GM18511 (cell line): ENCODE measurements at regions not wholly inside any gene's neighbourhood (a gene's known extent, or its start where the extent isn't known, plus 50 kb on each side); places are given as distances from the start of the nearest gene placed in this dataset.

Experiments
- ATAC-seq: cut with Tn5 transposase; IDR thresholded peaks from one replicate; pipeline ENCODE4 v1.9.1; 2021; ENCODE audit warnings: mild to moderate bottlenecking, moderate library complexity; ENCODE audit not compliant: unreplicated experiment

DNA sequence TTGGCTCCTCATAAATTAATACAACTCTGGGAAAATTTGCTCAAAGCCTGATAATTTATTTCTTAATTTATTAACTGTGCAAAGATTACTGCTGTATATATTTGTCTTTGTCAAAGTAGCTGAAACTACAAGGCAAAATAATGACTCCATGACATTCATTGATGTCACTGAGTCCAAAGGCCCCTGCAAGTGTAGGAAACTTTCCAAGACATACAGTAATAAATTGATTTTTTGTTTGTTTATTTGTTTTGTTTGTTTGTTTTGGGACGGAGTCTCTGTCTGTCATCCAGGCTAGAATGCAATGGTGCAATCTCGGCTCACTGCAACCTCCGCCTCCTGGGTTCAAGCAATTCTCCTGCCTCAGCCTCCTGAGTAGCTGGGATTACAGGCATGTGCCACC lies 96.8 kb upstream of the LPP start:
- no peak for ATAC-seq

DNA sequence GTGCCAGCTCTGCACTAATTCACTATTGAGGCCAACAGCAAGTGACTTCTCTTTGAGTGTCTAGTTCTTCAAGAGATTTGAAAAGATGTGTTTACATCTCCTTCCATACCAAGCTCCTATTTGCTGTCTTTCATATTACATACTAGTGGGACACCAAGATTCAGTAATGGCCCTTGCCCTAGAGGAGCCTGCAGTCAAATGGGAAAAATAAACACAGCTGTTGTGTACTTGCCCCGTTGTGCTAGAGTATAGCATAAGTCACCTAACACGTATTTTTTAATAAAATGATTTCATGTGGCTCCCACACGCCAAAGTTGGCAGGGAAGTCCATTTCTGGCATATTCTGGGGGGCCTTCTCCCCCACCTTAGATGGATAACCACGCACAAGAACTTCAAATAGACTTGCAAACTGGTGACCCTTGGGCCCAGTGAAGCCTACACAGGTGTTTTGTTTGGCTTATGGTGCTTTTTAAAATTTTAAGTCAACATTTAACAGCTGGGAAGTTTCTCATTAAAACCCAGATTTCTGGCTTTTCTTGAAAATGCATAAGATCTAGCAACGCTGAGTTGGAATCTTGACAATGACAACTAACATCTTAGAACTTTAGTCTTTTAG lies 95.3 kb upstream of the LPP start:
- no peak for ATAC-seq

DNA sequence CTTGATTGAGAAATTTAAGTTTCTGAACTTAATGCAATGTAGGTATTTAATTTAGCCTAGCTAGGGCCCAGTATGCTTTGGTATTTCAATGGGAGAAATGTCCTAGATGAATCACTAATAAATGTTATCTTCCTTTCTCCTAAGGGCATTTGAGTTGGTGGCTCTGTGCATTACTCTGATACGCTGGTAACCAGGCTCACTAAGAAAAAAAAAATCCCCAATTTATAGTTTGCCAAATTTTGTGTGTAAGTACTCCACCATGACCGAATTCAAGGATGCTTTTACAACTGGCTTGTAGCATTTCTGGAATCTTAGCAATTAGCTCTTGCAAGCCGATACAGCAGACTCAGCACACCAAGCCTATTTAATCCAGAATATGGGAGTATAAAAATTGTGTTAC lies 94.6 kb upstream of the LPP start:
- ATAC-seq = no peak

DNA sequence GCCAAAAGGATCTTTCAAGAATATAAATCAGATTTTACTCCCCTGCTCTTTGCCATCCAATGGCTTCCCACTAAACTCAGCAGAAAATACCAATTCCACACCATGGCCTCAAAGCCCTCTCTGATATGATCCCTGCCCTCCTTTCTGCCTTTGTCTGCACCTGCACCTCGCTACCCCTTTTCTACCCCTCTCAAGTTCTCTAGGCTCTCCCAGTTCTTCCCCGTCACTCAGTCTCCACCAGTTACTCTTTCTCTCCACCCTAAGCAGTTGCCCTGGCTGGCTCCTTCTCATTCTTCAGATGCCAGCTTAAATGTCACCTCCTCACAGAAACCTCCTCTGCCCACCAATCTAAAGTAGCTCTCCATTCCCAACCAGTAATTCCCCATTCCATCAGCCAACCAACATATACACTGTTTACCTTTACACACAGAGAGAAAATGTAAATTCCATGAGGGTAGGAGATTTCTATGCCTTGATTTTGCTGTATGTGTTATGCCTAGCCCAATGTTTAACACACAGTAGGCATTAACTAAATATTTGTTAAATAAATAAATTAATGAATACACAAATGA lies 93.6 kb upstream of the LPP start:
- ATAC-seq = no peak

DNA sequence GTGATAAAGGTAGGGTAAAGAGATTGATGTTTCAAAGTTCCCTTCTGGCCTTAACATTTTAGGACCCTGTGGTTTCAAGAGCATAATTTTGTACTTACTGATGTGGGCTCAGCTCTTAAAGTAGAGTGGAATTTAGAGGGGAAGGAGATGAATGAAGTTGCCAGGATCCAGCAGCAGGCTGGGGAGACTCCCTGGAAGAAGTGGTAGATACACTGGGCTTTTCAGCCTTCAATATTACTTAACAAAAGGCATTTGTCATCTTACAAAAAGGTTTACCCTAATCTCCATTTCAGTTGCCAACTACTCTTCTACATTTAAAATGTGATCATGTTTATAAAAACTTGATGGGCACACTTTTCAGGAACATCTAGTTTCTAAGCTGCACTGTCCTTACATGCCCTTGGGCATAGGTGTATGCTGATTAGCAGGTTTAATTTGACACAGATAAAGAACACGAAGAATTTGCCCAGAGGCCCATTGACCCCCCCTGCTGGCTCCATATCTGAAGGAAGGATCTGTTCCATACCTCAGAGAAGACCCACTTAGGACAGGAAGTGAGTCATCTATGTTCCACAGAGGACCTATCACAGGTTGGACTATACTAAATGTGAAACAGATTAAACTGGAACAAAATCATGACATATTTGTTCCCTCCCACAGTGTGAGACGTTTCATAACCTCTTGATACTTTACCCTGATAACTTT lies 93.0 kb upstream of the LPP start:
- no peak for ATAC-seq

DNA sequence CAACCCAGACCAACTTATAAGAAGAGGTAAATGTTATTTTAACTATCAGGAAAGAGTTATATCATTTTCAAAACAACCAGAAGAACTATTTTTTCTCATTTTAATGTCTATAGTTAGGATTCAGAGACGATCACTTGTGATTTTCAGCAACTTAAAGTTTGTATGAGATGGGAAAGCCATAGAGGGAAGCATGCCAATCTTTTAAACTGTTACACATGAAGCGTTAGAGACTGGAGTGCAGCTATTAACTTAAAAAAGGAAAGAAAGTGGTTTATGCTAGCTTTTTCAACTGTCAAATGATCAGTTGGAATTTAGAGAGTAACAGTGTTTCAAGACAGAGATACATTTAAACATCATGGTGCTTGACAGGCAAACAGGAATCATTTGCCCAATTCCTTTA lies 91.7 kb upstream of the LPP start:
- ATAC-seq = no peak

DNA sequence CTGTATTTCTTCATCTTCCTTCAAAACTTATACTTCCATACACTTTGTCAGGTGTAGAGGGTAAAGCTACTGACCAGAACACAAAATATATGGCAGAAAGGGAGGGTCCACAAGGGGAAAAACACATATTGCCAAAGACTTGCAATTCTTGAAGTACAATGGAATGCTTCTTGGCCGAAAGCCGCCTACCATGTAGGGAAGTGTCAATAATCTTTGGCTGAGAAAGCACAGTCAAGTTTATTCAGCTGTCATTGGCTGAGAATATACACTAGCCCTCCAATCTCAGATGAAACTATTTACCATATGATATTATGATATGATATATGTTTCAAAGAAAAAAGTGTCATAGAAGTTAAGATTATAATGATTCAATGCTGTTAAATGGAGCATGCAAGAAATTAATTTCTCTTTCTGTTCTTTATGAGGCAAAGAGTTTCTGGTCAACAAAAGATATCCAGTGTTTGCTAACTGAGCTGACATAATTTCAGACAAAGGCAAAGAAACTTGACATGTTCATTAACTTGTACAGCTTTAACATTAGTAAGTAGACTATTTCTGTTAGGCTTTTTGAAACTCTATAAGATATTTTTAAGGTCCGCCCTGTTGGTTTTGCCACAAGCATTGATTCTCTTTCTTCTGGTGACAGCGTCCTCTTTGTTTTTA lies 89.0 kb upstream of the LPP start:
- ATAC-seq = no peak

DNA sequence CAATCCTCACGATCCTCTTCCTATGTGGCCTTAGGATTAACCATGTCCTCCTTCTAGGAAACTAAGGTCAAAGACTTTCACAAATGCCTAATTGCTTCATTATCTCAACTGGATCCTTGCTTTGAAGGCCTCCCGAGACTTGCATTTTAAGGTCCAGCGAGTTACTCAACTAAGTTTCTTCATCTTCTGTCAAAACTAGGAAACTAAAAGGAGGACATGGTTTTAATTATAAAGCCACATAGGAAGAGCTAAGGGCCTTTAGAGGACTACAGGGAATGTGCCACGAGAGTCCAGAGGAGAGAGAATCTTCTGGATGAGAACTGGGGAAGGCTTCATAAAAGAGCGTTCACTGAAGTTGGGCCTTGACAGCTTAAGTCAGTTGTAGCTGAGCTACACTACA lies 87.8 kb upstream of the LPP start:
- ATAC-seq = no peak

DNA sequence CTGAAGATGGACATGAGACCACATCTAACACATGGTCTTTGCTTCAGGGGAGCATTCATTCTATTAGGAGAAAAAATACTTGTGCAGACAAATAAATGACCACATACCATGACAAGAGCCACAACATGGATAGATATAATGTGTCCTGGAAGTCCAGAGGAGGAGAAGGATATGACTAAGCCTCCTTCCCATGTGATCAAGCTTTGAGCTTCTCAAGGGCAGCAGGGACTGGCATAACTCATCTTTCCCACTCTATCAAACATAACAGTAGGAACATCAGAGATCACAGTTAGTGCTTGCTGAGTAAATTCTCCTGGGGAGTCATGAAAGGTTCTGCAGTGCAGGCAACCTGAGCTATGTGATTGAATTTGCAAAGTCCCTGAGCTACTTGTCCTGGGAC lies 86.0 kb upstream of the LPP start:
- no peak for ATAC-seq

DNA sequence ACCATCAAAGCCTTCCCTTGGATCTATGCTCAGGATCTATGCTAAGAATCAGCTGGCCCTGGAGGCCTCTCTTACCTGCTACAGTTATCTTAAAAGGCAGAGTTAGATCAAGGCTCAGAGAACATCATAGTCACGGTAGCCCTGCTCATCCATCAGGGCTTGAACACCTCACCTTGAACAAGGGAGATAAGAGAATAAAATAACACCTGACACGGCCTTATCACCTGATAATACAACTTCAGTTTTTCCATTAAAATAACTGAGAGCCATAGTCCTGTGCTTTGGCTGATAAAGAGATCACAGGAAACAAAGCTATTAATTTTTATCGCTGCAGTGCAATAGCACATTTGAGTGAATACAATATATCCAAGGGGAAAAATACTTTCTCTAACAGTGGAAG lies 85.6 kb upstream of the LPP start:
- no peak for ATAC-seq

DNA sequence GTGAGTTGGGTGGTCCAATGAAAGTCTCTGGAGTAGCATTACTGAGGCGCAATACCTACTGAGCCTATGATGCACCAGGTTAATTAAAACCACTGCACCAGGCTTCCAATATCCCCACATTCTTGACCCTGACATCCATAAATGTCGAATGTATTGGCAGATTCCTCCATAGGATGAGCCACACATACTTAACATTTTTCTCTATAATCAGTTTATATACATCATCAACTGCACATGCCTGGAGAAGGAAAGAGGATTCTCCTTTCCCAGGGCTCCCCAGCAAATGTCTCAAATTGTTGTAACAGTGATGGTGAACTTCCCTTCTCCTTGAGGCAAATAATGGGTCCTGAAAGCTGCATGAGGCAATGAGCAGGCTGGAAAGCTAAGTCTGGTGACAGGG lies 82.3 kb upstream of the LPP start:
- no peak for ATAC-seq

DNA sequence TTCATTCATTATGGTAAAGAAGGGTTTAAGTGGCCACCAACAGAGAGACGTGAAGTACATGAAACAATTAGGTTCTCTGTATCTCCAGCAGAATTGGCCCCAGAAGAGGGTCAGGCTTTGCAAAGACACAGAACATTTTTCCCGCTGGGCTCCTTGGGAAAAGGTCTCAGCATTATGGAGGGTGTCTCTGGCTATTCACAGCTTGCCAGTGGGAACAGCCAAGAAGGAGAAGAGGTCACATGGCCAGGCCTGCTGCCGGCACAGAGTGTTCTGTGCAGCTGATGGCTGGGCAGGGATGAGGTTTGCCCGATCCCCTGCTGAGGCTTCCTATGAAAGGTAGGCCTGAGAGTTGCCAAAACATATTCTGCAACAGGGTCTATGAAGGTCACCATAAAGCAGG lies 77.8 kb upstream of the LPP start:
- no peak for ATAC-seq

DNA sequence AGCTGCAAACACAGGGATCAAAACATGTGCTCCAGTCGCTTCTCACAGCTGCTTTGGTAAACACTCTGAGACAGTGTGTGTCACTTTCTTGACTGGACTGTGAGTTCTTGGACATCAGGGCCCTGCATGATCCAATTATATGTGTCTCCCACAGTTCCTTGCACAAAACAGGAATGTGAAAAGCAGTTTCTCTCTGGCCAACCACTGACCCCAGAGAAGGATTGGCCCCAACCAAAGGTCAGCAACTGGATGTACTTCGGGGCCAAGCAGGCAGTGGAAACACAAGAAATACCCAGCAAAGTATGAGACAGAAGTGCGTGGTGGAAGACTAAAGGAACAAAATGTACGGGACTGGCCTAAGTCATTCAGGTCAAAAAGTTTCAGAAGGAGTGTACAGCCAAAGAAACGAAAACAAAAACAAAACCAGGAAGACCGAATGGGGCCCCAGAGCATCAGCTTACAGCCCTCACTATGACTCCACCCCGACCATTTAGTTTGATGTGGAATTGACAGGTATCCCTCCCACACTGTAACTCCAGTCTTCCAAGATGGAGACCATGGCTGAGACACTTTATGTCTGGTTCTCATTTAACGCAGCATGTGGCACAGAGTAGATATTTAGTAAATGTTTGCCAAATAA lies 76.7 kb upstream of the LPP start:
- no peak for ATAC-seq

DNA sequence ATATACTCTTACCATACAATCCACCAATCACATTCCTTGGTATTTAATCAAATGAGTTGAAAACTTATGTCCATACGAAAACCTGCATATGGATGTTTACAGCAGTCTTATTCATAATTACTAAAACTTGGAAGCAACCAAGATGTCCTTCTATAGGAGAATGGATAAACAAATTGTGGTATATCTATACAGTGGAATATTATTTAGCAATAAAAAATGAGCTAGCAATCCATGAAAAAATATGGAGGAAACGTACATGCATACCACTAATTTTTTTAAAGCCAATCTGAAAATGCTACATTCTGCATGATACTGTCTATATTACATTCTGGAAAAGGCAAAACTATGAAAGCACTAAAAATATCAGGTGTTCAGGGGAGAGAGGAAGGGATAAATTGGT lies 73.9 kb upstream of the LPP start:
- ATAC-seq = no peak

DNA sequence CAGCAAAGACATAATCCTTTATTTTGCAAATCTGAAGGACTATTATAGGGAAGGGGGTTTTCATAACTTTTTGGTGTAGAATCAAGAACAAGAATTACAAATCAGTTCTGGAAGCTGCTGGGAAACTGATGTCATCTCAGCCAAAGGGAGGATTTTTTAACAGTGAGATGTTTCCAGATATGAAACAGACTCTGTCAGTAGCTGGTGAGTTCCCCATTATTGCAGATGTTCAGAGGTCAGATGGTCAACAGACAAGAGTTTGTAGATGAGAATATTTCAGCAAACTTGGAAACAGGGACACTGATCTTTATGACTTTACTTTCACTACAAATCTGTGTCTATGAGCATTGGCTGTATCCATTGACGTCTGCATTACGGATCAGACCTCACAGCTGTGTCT lies 71.9 kb upstream of the LPP start:
- ATAC-seq = no peak

DNA sequence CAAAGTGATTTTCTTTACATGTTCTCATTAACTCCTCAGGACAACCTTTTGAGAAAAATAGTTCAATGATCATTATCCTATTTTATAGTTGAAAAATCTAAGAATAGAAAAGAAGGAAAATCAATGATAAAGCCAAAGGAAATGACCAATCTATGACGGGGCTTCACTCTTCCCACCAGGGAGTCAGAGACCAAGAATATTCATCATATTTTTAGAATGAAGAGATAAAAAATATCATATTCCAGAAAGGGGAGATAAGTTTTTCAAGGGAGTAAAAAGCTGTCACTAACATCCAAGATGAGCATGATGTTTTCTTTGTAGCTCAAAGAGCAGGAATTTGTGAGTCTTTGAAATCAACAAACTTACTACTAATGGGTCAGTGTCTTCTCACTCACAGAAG lies 71.5 kb upstream of the LPP start:
- ATAC-seq = no peak

DNA sequence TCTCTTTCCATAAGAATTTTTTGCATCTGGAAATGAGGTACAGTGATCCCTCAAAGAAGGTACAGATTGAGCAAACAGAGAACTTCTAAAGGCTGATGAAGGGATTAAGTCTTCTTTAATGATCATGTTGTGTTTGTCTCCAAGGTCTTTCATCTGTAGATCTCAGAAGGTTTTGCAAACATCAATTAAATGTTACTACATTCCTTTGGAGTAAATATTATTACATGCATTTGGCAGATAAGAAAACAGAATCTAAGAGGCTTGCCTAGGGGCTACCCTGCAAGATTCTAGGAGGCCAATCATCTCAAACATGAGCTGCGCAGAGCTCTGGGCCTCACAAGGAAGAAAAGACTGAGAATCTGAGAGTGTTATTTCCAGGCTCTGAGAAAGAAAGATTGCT lies 70.9 kb upstream of the LPP start:
- no peak for ATAC-seq

DNA sequence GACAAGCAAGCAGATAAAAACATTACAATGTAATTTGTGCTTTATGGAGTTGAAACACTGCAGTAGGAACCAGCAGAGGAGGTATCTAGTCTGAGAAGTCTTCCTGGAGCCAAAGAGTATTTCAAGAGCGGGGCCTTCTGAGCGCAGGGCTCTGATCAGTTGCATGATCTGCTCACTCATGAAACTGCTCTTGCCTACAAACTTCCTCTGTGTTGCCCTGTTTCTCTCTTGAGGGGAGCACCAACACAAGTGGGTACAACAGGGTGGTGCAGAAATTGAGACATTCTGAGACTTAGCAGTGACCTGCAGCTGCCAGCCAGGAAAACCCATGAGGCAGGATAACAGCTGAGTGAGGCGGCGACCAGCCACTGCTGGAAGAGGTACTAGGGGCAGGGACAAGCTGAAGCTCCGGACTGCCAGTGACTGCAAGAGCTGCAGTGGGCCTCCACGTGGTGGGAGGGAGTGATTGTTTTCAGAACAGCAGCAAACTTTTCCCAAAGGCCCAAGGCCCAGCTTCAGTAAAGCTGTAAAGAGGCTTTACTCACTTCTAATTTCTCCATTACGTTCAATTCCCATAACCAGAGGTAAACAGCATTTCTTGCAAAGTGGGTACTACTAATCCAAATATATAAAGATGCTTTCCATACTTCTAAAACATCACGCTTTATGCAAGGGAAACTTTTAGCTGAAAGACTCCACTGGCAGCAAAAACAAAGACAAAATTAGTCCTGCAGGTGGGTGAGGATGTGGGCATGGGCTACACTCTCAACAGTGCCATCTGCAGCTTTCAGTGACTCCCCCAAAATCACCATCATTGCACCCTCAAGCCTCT lies 69.0 kb upstream of the LPP start:
- ATAC-seq = no peak

DNA sequence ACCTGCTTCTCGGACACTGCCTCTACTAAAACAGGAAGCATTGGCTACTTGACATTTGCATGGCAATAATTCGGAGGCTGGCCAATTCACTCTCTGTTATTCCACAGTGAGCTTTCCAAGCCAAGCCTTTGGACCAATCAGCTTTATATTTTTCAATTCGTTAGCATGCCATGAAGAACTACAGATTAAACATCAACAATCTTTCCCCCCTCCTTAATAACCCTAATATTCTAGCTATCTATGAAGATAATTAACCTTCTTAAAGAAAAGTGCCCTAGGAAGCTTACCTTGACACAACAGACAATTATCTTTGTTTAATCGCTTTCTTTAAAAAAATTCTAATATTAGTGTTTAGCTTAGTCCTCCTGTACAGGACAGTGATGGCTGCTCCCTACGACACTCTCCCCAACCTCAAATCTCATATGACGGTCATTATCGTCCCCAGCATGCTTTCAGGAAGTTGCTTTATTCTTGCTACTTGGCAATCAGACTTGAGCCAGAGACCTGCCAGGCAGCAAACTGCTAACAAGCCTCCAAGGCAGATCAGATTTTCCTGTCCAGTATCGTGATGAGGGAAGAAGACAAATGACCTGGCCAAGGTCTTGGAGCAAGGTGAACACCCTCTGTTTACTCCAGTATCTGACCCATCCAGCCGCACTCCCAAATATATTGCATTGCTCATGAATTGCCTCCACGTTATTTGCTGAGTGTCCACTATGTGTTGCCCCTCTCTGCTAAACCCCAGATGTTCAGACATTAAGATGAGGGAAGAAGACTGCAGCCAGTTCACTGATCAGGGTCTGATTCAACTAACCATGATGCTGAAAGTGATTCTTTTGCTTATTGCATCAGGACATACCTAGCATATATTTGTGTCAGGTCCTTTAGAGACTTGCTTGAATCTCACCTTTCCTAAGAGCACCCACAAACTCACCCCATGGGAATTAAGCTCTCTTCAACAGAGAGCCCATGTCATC lies 68.1 kb upstream of the LPP start:
- ATAC-seq = no peak
